Globus pallidus (tissue), 1 donor: ENCODE measurements at regions not wholly inside any gene's neighbourhood (a gene's known extent, or its start where the extent isn't known, plus 50 kb on each side); places are given as distances from the start of the nearest gene placed in this dataset.

Experiments used
- DNase-seq: peaks from one replicate; pipeline ENCODE4 v3.0.0-alpha.2; 2015; ENCODE audit warnings: low spot score

- DNase-seq, result no peak
Measured at GRCh38 chr9:2923766-2924379, 80.0 kb upstream of the PUM3 start.

DNA sequence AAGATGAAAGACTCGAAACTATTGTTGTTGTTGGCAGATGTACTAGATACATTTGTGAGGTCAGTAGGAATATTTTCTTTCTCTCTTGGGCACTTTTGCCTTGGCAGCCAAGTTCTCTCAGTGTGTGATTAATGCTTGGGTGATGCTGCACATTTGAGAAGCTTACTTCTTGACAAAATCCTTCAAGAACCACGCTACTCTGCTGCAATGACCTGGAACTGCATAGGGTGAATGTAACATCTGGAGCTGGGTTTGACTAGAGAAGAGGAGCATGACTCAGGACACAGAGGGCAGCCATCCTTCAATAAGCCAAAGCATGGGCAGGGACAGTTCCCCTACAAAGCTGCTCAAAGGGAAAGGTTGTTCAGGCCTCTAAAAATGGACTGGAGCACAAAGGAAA lies 75.5 kb upstream of the PUM3 start:
- no peak for DNase-seq

- DNase-seq, result no peak
Measured at GRCh38 chr9:2916382-2916985, 72.6 kb upstream of the PUM3 start.

- no peak for DNase-seq
Measured at GRCh38 chr9:2913026-2913425, 69.1 kb upstream of the PUM3 start.

- no peak for DNase-seq
Measured at GRCh38 chr9:2907411-2907810, 63.5 kb upstream of the PUM3 start.

DNA sequence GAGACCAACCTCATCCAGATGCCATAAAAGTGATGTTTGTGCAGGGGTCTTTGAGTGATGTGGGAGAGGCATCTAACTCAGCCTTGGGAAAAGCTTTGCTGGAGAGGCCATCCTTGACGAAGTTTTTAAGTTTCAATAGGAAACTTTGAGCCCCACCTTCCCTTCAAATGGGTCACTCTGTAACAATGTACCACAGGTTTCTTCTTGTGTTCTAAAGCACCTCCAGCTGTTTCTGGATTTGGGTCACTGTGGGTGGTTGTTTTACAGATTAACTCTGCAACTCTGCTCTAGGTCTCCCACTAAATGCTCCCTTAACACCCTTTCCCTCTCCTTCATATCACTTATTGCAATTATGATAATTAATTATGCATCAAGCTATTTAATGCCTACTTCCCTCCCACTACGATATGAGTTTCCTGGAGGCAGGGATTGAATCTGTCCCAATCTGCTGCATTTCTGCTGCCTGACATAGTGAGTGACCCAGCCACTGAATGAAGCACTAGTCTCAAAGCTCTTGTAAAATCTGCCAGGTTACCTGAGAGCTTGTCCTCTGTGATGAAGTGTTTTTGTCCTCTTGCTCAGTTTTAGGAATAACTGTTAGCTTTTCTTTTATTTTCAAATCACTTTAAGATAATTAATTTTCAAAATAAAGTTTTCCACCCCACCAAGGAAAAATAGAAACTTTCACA lies 60.5 kb upstream of the PUM3 start:
- no peak for DNase-seq
